ENCODE measurements at regions not wholly inside any gene's neighbourhood (a gene's known extent, or its start where the extent isn't known, plus 50 kb on each side); places are given as distances from the start of the nearest gene placed in this dataset.

DNA sequence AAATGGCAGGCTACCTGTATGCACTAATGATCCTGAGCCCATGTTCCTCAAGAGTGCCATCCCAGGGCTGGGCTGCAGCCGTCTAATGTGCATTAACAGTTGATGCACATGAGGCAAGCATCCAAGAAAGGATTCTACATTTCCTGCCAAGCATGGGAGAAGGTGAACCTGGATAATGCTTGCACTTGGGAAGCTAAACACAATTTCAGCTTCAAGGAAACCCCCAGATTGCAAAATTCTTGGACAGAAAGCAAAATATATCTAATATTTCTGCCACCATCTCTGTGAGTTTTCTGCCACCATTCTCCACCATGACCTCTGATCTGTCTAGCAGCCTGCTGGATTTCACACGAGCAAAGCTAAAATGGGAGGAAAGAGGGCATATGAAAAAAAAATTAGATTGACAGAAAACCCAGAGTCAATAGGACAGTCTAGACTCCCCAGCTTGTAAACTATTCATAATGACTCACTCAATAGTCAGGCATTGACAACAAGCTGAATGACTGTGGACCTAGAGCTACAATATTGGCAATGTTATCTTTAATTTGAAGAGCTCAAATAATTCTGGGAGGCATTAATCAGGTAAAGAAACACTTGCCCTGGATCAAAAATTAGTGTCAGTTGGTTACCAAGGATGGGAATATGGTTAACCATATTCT is 91.9 kb upstream of the BCL2L14 start:
- Histone ChIP-seq H3K9me3 (ENCODE audit: control insufficient read depth, insufficient read depth, low read length) (no peaks in the 10 kb centered on the region), H3K23ac (ENCODE audit: low read depth, low read length) (no peak overlapping the region), H3K9me1 (ENCODE audit: insufficient read depth, low read length) (no peaks in the 10 kb centered on the region), H3K4ac (ENCODE audit: low read depth, low read length) (no peak overlapping the region), H2BK5ac (ENCODE audit: low read depth, low read length, poor library complexity, severe bottlenecking) (no peak overlapping the region), H4K20me1 (ENCODE audit: insufficient read depth, low read length) (no peaks in the 10 kb centered on the region), H3K36me3 (ENCODE audit: control insufficient read depth, insufficient read depth, low read length) (no peaks in the 10 kb centered on the region), H3K4me3 (ENCODE audit: insufficient read depth, low read depth, low read length) (no peak overlapping the region), H3K4me2 (ENCODE audit: low read depth, low read length) (no peak overlapping the region), H3K4me1 (ENCODE audit: control insufficient read depth, insufficient read depth, low read length) (peaks cover 2% of the 10 kb centered on the region; the same call in 1 of the 2 replicates), H4K5ac (ENCODE audit: low read depth, low read length) (no peak overlapping the region), H3K14ac (replicated peaks; ENCODE audit: low read depth, low read length) (no peak overlapping the region), H4K8ac (ENCODE audit: low read depth in 2 of 2, low read length in 2 of 2) (no peak overlapping the region), H3K27me3 (ENCODE audit: control insufficient read depth, insufficient read depth, low read length) (peaks cover 30% of the 10 kb centered on the region), H3K27ac (ENCODE audit: insufficient read depth, low read length) (no peak overlapping the region), H2BK120ac (ENCODE audit: low read depth, low read length) (no peak overlapping the region), H2BK20ac (ENCODE audit: low read depth, low read length) (no peak overlapping the region), H3K79me1 (ENCODE audit: low read depth in 1 of 2, low read length in 2 of 2) (no peaks in the 10 kb centered on the region), H4K91ac (ENCODE audit: insufficient read depth, low read depth, low read length) (no peak overlapping the region), H2AFZ (replicated peaks; ENCODE audit: low read length, poor library complexity) (no peak overlapping the region), H3K18ac (ENCODE audit: low read depth, low read length) (no peak overlapping the region), H2AK5ac (ENCODE audit: low read depth, low read length) (no peak overlapping the region), H2BK15ac (ENCODE audit: low read depth, low read length) (no peak overlapping the region), H2AK9ac (replicated peaks; ENCODE audit: low read depth, low read length, poor library complexity) (no peak overlapping the region), H3K56ac (ENCODE audit: extremely low read depth, insufficient read depth, low read length) (no peak overlapping the region), H3K9ac (ENCODE audit: low read depth, low read length) (no peak overlapping the region)
- in situ Hi-C loops (cut with MboI; ENCODE audit: low sequenced_read_pairs): no loop called here
- no CpG with 5 or more reads among the region's 2 CpGs for WGBS, 2 experiments (ENCODE audit: extremely low coverage in 2 of 2, insufficient read length in 1 of 2)
- intact Hi-C loops (cut with micrococcal nuclease): no loop called here
- BruUV-seq (replicated peaks): no TSS peak
- TF ChIP-seq MAZ (IDR thresholded peaks at IDR 0.05; ENCODE audit: borderline replicate concordance, low read depth, low read length) (no peak), CEBPB (IDR thresholded peaks at IDR 0.05; ENCODE audit: low read depth, low read length) (no peak), RFX5 (IDR thresholded peaks at IDR 0.05; ENCODE audit: low read depth, low read length) (no peak), ELK1 (IDR thresholded peaks at IDR 0.05; ENCODE audit: borderline replicate concordance, low read depth, low read length) (no peak), FOS (IDR thresholded peaks at IDR 0.05; ENCODE audit: low read depth, low read length) (no peak), BHLHE40 (IDR thresholded peaks at IDR 0.05; ENCODE audit: low read depth, low read length) (no peak), CHD1 (IDR thresholded peaks at IDR 0.05; ENCODE audit: low read depth, low read length) (no peak), SMC3 (IDR thresholded peaks at IDR 0.05; ENCODE audit: low read depth, low read length) (no peak), RCOR1 (IDR thresholded peaks at IDR 0.05; ENCODE audit: insufficient replicate concordance, low read length) (no peak), NFE2L2 (IDR thresholded peaks at IDR 0.05; ENCODE audit: low read depth, low read length) (no peak), RAD21 (IDR thresholded peaks at IDR 0.05; ENCODE audit: low read length) (no peak), MXI1 (IDR thresholded peaks at IDR 0.05; ENCODE audit: borderline replicate concordance, low read depth, low read length) (no peak), MAFK (IDR thresholded peaks at IDR 0.05; ENCODE audit: low read depth, low read length) (no peak)
- POLR2A ChIA-PET (ENCODE audit: unreplicated experiment): no interaction called here
- 0 out of 2 replicates have a peak, but pooled peaks have one; percentile 29 for ATAC-seq (ENCODE audit: low read depth)
- DNase-seq: peak; percentile 28
- CTCF ChIA-PET: no interaction called here
- dilution Hi-C loops (cut with HindIII; ENCODE audit: low sequenced_read_pairs, unreplicated experiment): no loop called here

Data from IMR-90 (cell line).